H9 (cell line): ENCODE measurements at regions not wholly inside any gene's neighbourhood (a gene's known extent, or its start where the extent isn't known, plus 50 kb on each side); places are given as distances from the start of the nearest gene placed in this dataset.

ENCODE experiments used
- DNase-seq: peaks from one replicate; pipeline ENCODE4 v3.0.0-alpha.2; 2017
- H2AFZ ChIP-seq: one replicate; pipeline ENCODE4 v1.6.1; 2013; ENCODE audit warnings: mild to moderate bottlenecking, low read length, control low read depth, moderate library complexity
- H2AK5ac ChIP-seq: 2 replicates; pipeline ENCODE4 v1.6.1; 2013; ENCODE audit warnings: low read length, control low read depth, mixed read lengths; ENCODE audit not compliant: insufficient read length
- H2BK120ac ChIP-seq: one replicate; pipeline ENCODE4 v1.6.1; 2013; ENCODE audit warnings: low read depth, mild to moderate bottlenecking, low read length, control low read depth, inconsistent platforms; ENCODE audit not compliant: poor library complexity, severe bottlenecking
- H2BK12ac ChIP-seq: 2 replicates; pipeline ENCODE4 v1.6.1; 2013; ENCODE audit warnings: low read length, control low read depth, mixed read lengths, low read depth; ENCODE audit not compliant: insufficient read length
- H2BK15ac ChIP-seq: 2 replicates; pipeline ENCODE4 v1.6.1; 2013; ENCODE audit warnings: low read depth, low read length, control low read depth
- H2BK20ac ChIP-seq: one replicate; pipeline ENCODE4 v1.6.1; 2013; ENCODE audit warnings: low read depth, mild to moderate bottlenecking, low read length, control low read depth, inconsistent platforms; ENCODE audit not compliant: poor library complexity, severe bottlenecking
- H2BK5ac ChIP-seq: 2 replicates; pipeline ENCODE4 v1.6.1; 2013; ENCODE audit warnings: low read length, control low read depth, mixed read lengths; ENCODE audit not compliant: insufficient read length
- H3K14ac ChIP-seq: 2 replicates; pipeline ENCODE4 v1.6.1; 2013; ENCODE audit warnings: low read length, control low read depth; ENCODE audit not compliant: insufficient read depth
- H3K18ac ChIP-seq: 2 replicates; pipeline ENCODE4 v1.6.1; 2013; ENCODE audit warnings: low read depth, mild to moderate bottlenecking, mixed read lengths, low read length, control low read depth; ENCODE audit not compliant: insufficient read length
- H3K23ac ChIP-seq: 2 replicates; pipeline ENCODE4 v1.6.1; 2013; ENCODE audit warnings: low read length, control low read depth, mixed read lengths, low read depth; ENCODE audit not compliant: insufficient read length
- H3K23me2 ChIP-seq: 2 replicates; pipeline ENCODE4 v1.6.1; 2013; ENCODE audit warnings: low read depth, mild to moderate bottlenecking, mixed read lengths, low read length, control low read depth; ENCODE audit not compliant: insufficient read length, poor library complexity, severe bottlenecking
- H3K27ac ChIP-seq: 2 replicates; pipeline ENCODE4 v1.5.1; 2013; ENCODE audit warnings: low read length, control low read depth, mixed read lengths, low read depth; ENCODE audit not compliant: insufficient read length
- H3K27me3 ChIP-seq: 2 replicates; pipeline ENCODE4 v1.6.1; 2013; ENCODE audit warnings: low read length, control low read depth, inconsistent platforms; ENCODE audit not compliant: insufficient read depth
- H3K4ac ChIP-seq: 2 replicates; pipeline ENCODE4 v1.6.1; 2013; ENCODE audit warnings: low read depth, mild to moderate bottlenecking, control low read depth, inconsistent platforms, low read length, moderate library complexity
- H3K4me1 ChIP-seq: 2 replicates; pipeline ENCODE4 v1.6.1; 2013; ENCODE audit warnings: low read length, control low read depth, inconsistent platforms; ENCODE audit not compliant: insufficient read depth
- H3K4me2 ChIP-seq: 2 replicates; pipeline ENCODE4 v1.6.1; 2013; ENCODE audit warnings: low read length, control low read depth, mixed read lengths; ENCODE audit not compliant: insufficient read length, insufficient read depth
- H3K56ac ChIP-seq: 2 replicates; pipeline ENCODE4 v1.6.1; 2013; ENCODE audit warnings: low read depth, mild to moderate bottlenecking, mixed read lengths, low read length, control low read depth; ENCODE audit not compliant: insufficient read length
- H3K79me1 ChIP-seq: 2 replicates; pipeline ENCODE4 v1.6.1; 2013; ENCODE audit warnings: low read depth, mild to moderate bottlenecking, moderate library complexity, low read length, control low read depth, inconsistent platforms; ENCODE audit not compliant: insufficient read depth, poor library complexity, severe bottlenecking
- H3K79me2 ChIP-seq: 2 replicates; pipeline ENCODE4 v1.6.1; 2013; ENCODE audit warnings: low read length, control low read depth, inconsistent platforms; ENCODE audit not compliant: insufficient read depth
- H3K9ac ChIP-seq: 2 replicates; pipeline ENCODE4 v1.6.1; 2013; ENCODE audit warnings: low read length, control low read depth, mixed read lengths; ENCODE audit not compliant: insufficient read length; ENCODE audit errors: extremely low read depth
- H3K9me3 ChIP-seq: one replicate; pipeline ENCODE4 v1.6.1; 2013; ENCODE audit warnings: low read depth, low read length, inconsistent platforms; ENCODE audit not compliant: control insufficient read depth
- H3T11ph ChIP-seq: one replicate; pipeline ENCODE4 v1.6.1; 2013; ENCODE audit warnings: mild to moderate bottlenecking, low read length, control low read depth, inconsistent platforms
- H4K20me1 ChIP-seq: one replicate; pipeline ENCODE4 v1.6.1; 2013; ENCODE audit not compliant: control insufficient read depth, insufficient read length, insufficient read depth
- H4K5ac ChIP-seq: 2 replicates; pipeline ENCODE4 v1.6.1; 2013; ENCODE audit warnings: low read depth, mild to moderate bottlenecking, mixed read lengths, low read length, control low read depth; ENCODE audit not compliant: insufficient read length
- H4K8ac ChIP-seq: replicated peaks from 2 replicates; pipeline ENCODE4 v1.6.1; 2013; ENCODE audit warnings: low read length, control low read depth, mixed read lengths, low read depth; ENCODE audit not compliant: insufficient read length
- H4K91ac ChIP-seq: 2 replicates; pipeline ENCODE4 v1.6.1; 2013; ENCODE audit warnings: low read depth, mild to moderate bottlenecking, moderate library complexity, mixed read lengths, low read length, control low read depth; ENCODE audit not compliant: insufficient read length
- H3K27ac Mint-ChIP-seq, 3 experiments: 2 replicates in 2 of 3; 3 replicates in 1 of 3; pipeline ENCODE4 v1.8.0; 2020 to 2021; ENCODE audit warnings: mixed read lengths in 3 of 3, mild to moderate bottlenecking in 1 of 3, moderate library complexity in 1 of 3
- H3K27me3 Mint-ChIP-seq: 2 replicates; pipeline ENCODE4 v1.8.0; 2021; ENCODE audit warnings: low read depth, mild to moderate bottlenecking, moderate library complexity, mixed read lengths
- H3K36me3 Mint-ChIP-seq, 3 experiments: 2 replicates in 2 of 3; 3 replicates in 1 of 3; pipeline ENCODE4 v1.8.0; 2020 to 2021; ENCODE audit warnings: low read depth in 3 of 3, mixed read lengths in 3 of 3; ENCODE audit not compliant: insufficient read depth in 1 of 3
- H3K4me1 Mint-ChIP-seq, 2 experiments: 2 replicates each; pipeline ENCODE4 v1.8.0; 2020; ENCODE audit warnings: mixed read lengths in 2 of 2
- H3K4me3 Mint-ChIP-seq, 2 experiments: 2 replicates in 1 of 2; 3 replicates in 1 of 2; pipeline ENCODE4 v1.8.0; 2020 to 2021; ENCODE audit warnings: mild to moderate bottlenecking in 2 of 2, mixed read lengths in 2 of 2, moderate library complexity in 1 of 2
- H3K9me3 Mint-ChIP-seq, 2 experiments: 2 replicates in 1 of 2; 3 replicates in 1 of 2; pipeline ENCODE4 v1.8.0; 2020; ENCODE audit warnings: mild to moderate bottlenecking in 2 of 2, mixed read lengths in 2 of 2, moderate library complexity in 1 of 2
- CTCF ChIP-seq: fragments of 200-600 bp; sonication (generic); conservative IDR thresholded peaks from 3 replicates; pipeline ENCODE4 v1.8.0; 2021; ENCODE audit warnings: antibody characterized with exemption, mild to moderate bottlenecking
- WGBS: extraction: QIAGEN DNeasy Blood & Tissue Kit; methylation state at CpG from one replicate; pipeline ENCODE4 v1.1.7; 2013; ENCODE audit warnings: missing lambda C conversion rate, low lambda C conversion rate, mixed read lengths; ENCODE audit not compliant: insufficient read length; ENCODE audit errors: extremely low coverage; 5-methylcytosine and 5-hydroxymethylcytosine counted together

GRCh38 chr3:68220832-68221231 lies 566.4 kb upstream of the SUCLG2 start:
- no peak overlapping the region for H3K18ac ChIP-seq
- H2AK5ac ChIP-seq: no peak overlapping the region
- DNase-seq: no peak
- no peak overlapping the region for H3K4ac ChIP-seq
- H2AFZ ChIP-seq: no peak overlapping the region
- no peak overlapping the region for H2BK15ac ChIP-seq
- H3K9ac ChIP-seq: no peak overlapping the region
- H3K27me3 Mint-ChIP-seq: no peaks in the 10 kb centered on the region
- H3K27ac Mint-ChIP-seq: peak overlapping the region in 1 of 3 experiments; percentile 27; a peak in 1 of 7 replicates
- H3K27me3 ChIP-seq: no peaks in the 10 kb centered on the region
- no peak overlapping the region for H2BK5ac ChIP-seq
- H2BK120ac ChIP-seq: no peak overlapping the region
- TF ChIP-seq CTCF: no peak
- H3K36me3 Mint-ChIP-seq: no peaks in the 10 kb centered on the region
- no peaks in the 10 kb centered on the region for H3K4me1 ChIP-seq
- H3K9me3 Mint-ChIP-seq: no peaks in the 10 kb centered on the region
- no peak overlapping the region for H3T11ph ChIP-seq
- H3K79me2 ChIP-seq: no peaks in the 10 kb centered on the region
- H4K5ac ChIP-seq: no peak overlapping the region
- H3K4me2 ChIP-seq: no peak overlapping the region
- H3K4me3 Mint-ChIP-seq: no peak overlapping the region
- no peaks in the 10 kb centered on the region for H4K20me1 ChIP-seq
- no peaks in the 10 kb centered on the region for H3K9me3 ChIP-seq
- no peak overlapping the region for H3K56ac ChIP-seq
- H3K4me1 Mint-ChIP-seq: no peaks in the 10 kb centered on the region
- no peak overlapping the region; the same call in 1 of the 2 replicates for H3K14ac ChIP-seq
- WGBS: no CpG with 5 or more reads among the region's 2 CpGs
- no peak overlapping the region for H2BK12ac ChIP-seq
- H3K23ac ChIP-seq: no peak overlapping the region
- no peak overlapping the region for H2BK20ac ChIP-seq
- no peaks in the 10 kb centered on the region for H3K23me2 ChIP-seq
- no peaks in the 10 kb centered on the region for H3K79me1 ChIP-seq
- H4K91ac ChIP-seq: no peak overlapping the region
- no peak overlapping the region for H3K27ac ChIP-seq
- no peak overlapping the region for H4K8ac ChIP-seq
